OCI-LY3 (cell line): ENCODE measurements at regions not wholly inside any gene's neighbourhood (a gene's known extent, or its start where the extent isn't known, plus 50 kb on each side); places are given as distances from the start of the nearest gene placed in this dataset.

Experiments
- H2AFZ ChIP-seq: fragments of 200-600, 300-600 bp; shearing (Covaris generic); 2 replicates; pipeline ENCODE4 v1.6.0; 2014; ENCODE audit warnings: antibody characterized with exemption, low read depth, low read length
- H3K27ac ChIP-seq: fragments of 200-600, 300-600 bp; sonication (generic); 2 replicates; pipeline ENCODE4 v1.5.1; 2014; ENCODE audit warnings: mild to moderate bottlenecking, low read length, moderate library complexity, mixed read lengths
- H3K27me3 ChIP-seq: fragments of 200-600, 300-600 bp; sonication (generic); 2 replicates; pipeline ENCODE4 v1.6.1; 2014; ENCODE audit warnings: low read depth, low read length, mixed read lengths
- H3K36me3 ChIP-seq: fragments of 200-600, 300-600 bp; sonication (generic); replicated peaks from 2 replicates; pipeline ENCODE3; 2014; ENCODE audit warnings: low read depth, low read length, mixed read lengths
- H3K4me1 ChIP-seq: fragments of 300-600, 200-600 bp; sonication (generic); 2 replicates; pipeline ENCODE4 v1.6.1; 2014; ENCODE audit warnings: low read length, mixed read lengths
- H3K4me2 ChIP-seq: fragments of 200-600, 300-600 bp; sonication (generic); 2 replicates; pipeline ENCODE4 v1.6.1; 2014; ENCODE audit warnings: low read length, mixed read lengths
- H3K4me3 ChIP-seq: fragments of 300-600, 200-600 bp; sonication (generic); 2 replicates; pipeline ENCODE4 v1.5.1; 2014; ENCODE audit warnings: antibody characterized with exemption, mild to moderate bottlenecking, low read length, moderate library complexity
- H3K79me2 ChIP-seq: fragments of 300-600, 200-600 bp; shearing (Covaris generic); 2 replicates; pipeline ENCODE4 v1.6.1; 2014; ENCODE audit warnings: mild to moderate bottlenecking, low read length, mixed read lengths
- H3K9ac ChIP-seq: fragments of 300-600, 200-600 bp; shearing (Covaris generic); 2 replicates; pipeline ENCODE4 v1.6.0; 2014; ENCODE audit warnings: mild to moderate bottlenecking, low read length, moderate library complexity
- H3K9me3 ChIP-seq: fragments of 200-600, 300-600 bp; shearing (Covaris generic); 2 replicates; pipeline ENCODE4 v1.6.1; 2014; ENCODE audit warnings: low read length, mixed read lengths; ENCODE audit not compliant: insufficient read depth
- H4K20me1 ChIP-seq: fragments of 200-600, 300-600 bp; sonication (generic); 2 replicates; pipeline ENCODE4 v1.6.1; 2016; ENCODE audit warnings: low read length, mixed read lengths; ENCODE audit not compliant: insufficient read depth
- CTCF ChIP-seq: fragments of 200-600, 300-600 bp; sonication (generic); IDR thresholded peaks from 2 replicates; pipeline ENCODE4 v1.5.1; 2014; ENCODE audit warnings: antibody characterized with exemption, low read length, low read depth
- EZH2phosphoT487 ChIP-seq: fragments of 200-600 bp; shearing (Covaris generic); IDR thresholded peaks from 2 replicates; pipeline ENCODE4 v1.6.1; 2018; ENCODE audit warnings: antibody characterized with exemption, mixed run types, low read depth

GRCh38 chr12:107568718-107569117 lies 116.9 kb upstream of the PWP1 start:
- H3K9ac ChIP-seq, result no peak overlapping the region
- H3K4me1 ChIP-seq, result no peaks in the 10 kb centered on the region
- H2AFZ ChIP-seq, result no peak overlapping the region
- no peak overlapping the region for H3K4me2 ChIP-seq
- no peaks in the 10 kb centered on the region for H3K9me3 ChIP-seq
- no peak overlapping the region for H3K4me3 ChIP-seq
- H3K27me3 ChIP-seq, result peaks cover 3% of the 10 kb centered on the region; the same call in 1 of the 2 replicates
- H3K27ac ChIP-seq, result no peak overlapping the region
- no peaks in the 10 kb centered on the region for H4K20me1 ChIP-seq
- H3K79me2 ChIP-seq, result no peaks in the 10 kb centered on the region
- TF ChIP-seq CTCF (no peak), EZH2phosphoT487 (no peak)
- H3K36me3 ChIP-seq, result no peaks in the 10 kb centered on the region

DNA sequence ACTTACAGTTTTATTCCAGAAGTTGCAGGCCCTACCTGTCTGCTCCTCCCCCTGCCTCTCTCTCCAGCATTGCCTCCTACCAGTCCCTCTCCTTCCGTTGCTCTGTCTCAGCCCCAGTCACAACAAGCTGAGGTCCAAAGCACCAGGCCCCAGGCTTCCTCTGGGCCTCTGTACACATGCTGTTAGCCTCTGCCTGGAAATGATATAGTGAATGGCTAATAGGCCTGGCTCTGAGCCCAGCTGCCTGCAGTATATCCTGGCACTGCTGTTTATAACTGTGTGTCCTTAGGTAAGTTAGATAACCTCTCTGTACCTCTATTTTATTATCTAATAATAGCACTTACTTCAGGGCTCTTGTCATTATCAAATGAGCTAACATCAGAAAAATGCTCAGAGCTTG lies 114.9 kb upstream of the PWP1 start:
- no peaks in the 10 kb centered on the region for H3K79me2 ChIP-seq
- no peak overlapping the region for H3K9ac ChIP-seq
- no peak overlapping the region for H3K27ac ChIP-seq
- no peaks in the 10 kb centered on the region for H3K36me3 ChIP-seq
- H3K4me1 ChIP-seq, result no peaks in the 10 kb centered on the region
- no peak overlapping the region for H3K4me3 ChIP-seq
- TF ChIP-seq CTCF (no peak), EZH2phosphoT487 (no peak)
- H4K20me1 ChIP-seq, result no peaks in the 10 kb centered on the region
- H3K27me3 ChIP-seq, result peaks cover 3% of the 10 kb centered on the region; the same call in 1 of the 2 replicates
- no peak overlapping the region for H2AFZ ChIP-seq
- H3K4me2 ChIP-seq, result no peak overlapping the region
- H3K9me3 ChIP-seq, result no peaks in the 10 kb centered on the region

DNA sequence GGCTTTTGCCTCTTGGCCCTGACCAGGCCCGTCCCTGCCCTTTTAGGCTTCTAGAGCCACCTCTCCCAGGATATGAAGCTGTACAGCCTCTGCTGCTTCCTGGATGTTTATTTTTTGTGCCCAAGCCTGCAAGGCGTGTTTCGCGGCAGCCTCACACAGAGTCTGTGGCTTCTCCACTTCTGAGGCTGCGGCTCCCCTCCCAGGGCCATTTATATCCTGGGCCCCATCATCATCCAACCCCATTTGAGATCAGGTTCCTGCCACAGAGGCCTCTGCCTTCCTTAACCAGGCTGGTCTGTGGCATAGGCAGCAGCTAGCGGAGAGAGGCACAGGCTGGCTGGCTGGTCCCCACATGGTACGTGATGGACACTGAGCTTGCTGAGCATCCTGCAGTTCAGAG lies 114.1 kb upstream of the PWP1 start:
- H3K4me1 ChIP-seq, result no peaks in the 10 kb centered on the region
- no peaks in the 10 kb centered on the region for H3K36me3 ChIP-seq
- no peak overlapping the region for H3K4me2 ChIP-seq
- no peak overlapping the region for H2AFZ ChIP-seq
- H3K4me3 ChIP-seq, result no peak overlapping the region
- TF ChIP-seq EZH2phosphoT487 (no peak), CTCF (no peak)
- H3K79me2 ChIP-seq, result no peaks in the 10 kb centered on the region
- no peaks in the 10 kb centered on the region for H3K9me3 ChIP-seq
- no peak overlapping the region for H3K27ac ChIP-seq
- H3K9ac ChIP-seq, result no peak overlapping the region
- H3K27me3 ChIP-seq, result peaks cover 3% of the 10 kb centered on the region; the same call in 1 of the 2 replicates
- no peaks in the 10 kb centered on the region for H4K20me1 ChIP-seq

DNA sequence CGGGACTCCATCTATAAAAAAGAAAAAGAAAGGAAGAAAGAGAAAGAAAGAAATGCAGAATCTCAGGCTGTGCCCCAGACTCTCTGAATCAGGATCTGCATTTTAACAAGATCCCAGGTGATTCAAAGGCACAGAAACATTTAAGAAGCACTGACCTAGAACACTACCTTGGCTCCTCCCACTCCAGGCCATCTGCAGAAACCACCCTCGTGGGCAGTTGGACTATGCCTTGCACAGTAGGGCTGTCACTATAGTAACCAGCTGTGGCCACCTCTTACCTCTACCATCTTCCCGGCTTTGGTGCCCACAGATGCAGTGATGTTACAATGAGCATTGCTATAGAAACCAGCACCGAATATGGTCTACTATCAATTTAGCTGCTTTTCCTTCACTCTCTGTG lies 110.9 kb upstream of the PWP1 start:
- Histone ChIP-seq H3K79me2 (no peaks in the 10 kb centered on the region), H3K4me3 (no peak overlapping the region), H3K36me3 (no peaks in the 10 kb centered on the region), H4K20me1 (no peaks in the 10 kb centered on the region), H3K4me2 (no peak overlapping the region), H3K4me1 (no peaks in the 10 kb centered on the region), H3K9ac (no peak overlapping the region), H3K27ac (no peak overlapping the region), H3K9me3 (no peaks in the 10 kb centered on the region), H2AFZ (no peak overlapping the region), H3K27me3 (peaks cover 3% of the 10 kb centered on the region; the same call in 1 of the 2 replicates)
- TF ChIP-seq CTCF (no peak), EZH2phosphoT487 (no peak)
